Uterus (tissue), 2 donors: ENCODE measurements at regions not wholly inside any gene's neighbourhood (a gene's known extent, or its start where the extent isn't known, plus 50 kb on each side); places are given as distances from the start of the nearest gene placed in this dataset.

Experiments used
- CTCF ChIP-seq, 4 experiments: fragments of 200-600 bp in 2 of 4; fragments of 450-650 bp in 2 of 4; sonication (generic) in 2 of 4; IDR thresholded peaks; one replicate each; pipeline ENCODE4 v1.5.1; 2016 to 2019; ENCODE audit warnings: antibody characterized with exemption in 4 of 4, mild to moderate bottlenecking in 2 of 4, moderate library complexity in 1 of 4
- POLR2A ChIP-seq, 2 donors: fragments of 450-650 bp; IDR thresholded peaks; one replicate each; pipeline ENCODE4 v1.6.1; 2016; ENCODE audit warnings: antibody characterized with exemption in 2 of 2, mild to moderate bottlenecking in 1 of 2, moderate library complexity in 1 of 2

GRCh38 chr4:187335339-187335738 is 611.7 kb upstream of the FAT1 start:
- TF ChIP-seq POLR2A (IDR thresholded peaks at IDR 0.05) (no peak), CTCF (IDR thresholded peaks at IDR 0.05) (no peak)
